ENCODE measurements at regions not wholly inside any gene's neighbourhood (a gene's known extent, or its start where the extent isn't known, plus 50 kb on each side); places are given as distances from the start of the nearest gene placed in this dataset.

GRCh38 chr11:128339792-128340191 lies 247.6 kb downstream of the ETS1 start:
- TF ChIP-seq EZH2 (IDR thresholded peaks at IDR 0.05; ENCODE audit: borderline replicate concordance, low read length), result no peak
- TF ChIP-seq, protein P1, sequence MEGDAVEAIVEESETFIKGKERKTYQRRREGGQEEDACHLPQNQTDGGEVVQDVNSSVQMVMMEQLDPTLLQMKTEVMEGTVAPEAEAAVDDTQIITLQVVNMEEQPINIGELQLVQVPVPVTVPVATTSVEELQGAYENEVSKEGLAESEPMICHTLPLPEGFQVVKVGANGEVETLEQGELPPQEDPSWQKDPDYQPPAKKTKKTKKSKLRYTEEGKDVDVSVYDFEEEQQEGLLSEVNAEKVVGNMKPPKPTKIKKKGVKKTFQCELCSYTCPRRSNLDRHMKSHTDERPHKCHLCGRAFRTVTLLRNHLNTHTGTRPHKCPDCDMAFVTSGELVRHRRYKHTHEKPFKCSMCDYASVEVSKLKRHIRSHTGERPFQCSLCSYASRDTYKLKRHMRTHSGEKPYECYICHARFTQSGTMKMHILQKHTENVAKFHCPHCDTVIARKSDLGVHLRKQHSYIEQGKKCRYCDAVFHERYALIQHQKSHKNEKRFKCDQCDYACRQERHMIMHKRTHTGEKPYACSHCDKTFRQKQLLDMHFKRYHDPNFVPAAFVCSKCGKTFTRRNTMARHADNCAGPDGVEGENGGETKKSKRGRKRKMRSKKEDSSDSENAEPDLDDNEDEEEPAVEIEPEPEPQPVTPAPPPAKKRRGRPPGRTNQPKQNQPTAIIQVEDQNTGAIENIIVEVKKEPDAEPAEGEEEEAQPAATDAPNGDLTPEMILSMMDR (conservative IDR thresholded peaks at IDR 0.05 in 1 of 2, IDR thresholded peaks at IDR 0.05 in 1 of 2; ENCODE audit: extremely low read depth in 1 of 2, insufficient read depth in 1 of 2, low read depth in 1 of 2, low read length in 2 of 2), result no peak
